Neural progenitor cell (in vitro differentiated cells): ENCODE measurements at regions not wholly inside any gene's neighbourhood (a gene's known extent, or its start where the extent isn't known, plus 50 kb on each side); places are given as distances from the start of the nearest gene placed in this dataset.

Source experiments
- CTCF ChIP-seq: fragments of 200-600 bp; sonication (generic); IDR thresholded peaks from 2 replicates; pipeline ENCODE4 v1.5.1; 2017; ENCODE audit warnings: antibody characterized with exemption, mild to moderate bottlenecking
- EZH2 ChIP-seq: fragments of 200-600 bp; sonication (generic); IDR thresholded peaks from 2 replicates; pipeline ENCODE4 v1.6.1; 2017; ENCODE audit warnings: antibody characterized with exemption, mild to moderate bottlenecking, moderate library complexity
- EZH2phosphoT487 ChIP-seq: fragments of 200-600 bp; sonication (generic); IDR thresholded peaks from 2 replicates; pipeline ENCODE4 v1.6.1; 2017; ENCODE audit warnings: antibody characterized with exemption

- TF ChIP-seq CTCF (no peak), EZH2 (no peak), EZH2phosphoT487 (no peak)
Observed at GRCh38 chr2:119059287-119059686, 99.3 kb downstream of the C1QL2 start.
